HG03064 (cell line): ENCODE measurements at regions not wholly inside any gene's neighbourhood (a gene's known extent, or its start where the extent isn't known, plus 50 kb on each side); places are given as distances from the start of the nearest gene placed in this dataset.

ENCODE experiments used
- ATAC-seq: cut with Tn5 transposase; IDR thresholded peaks from one replicate; pipeline ENCODE4 v1.9.1; 2021; ENCODE audit warnings: low read depth; ENCODE audit not compliant: unreplicated experiment

DNA sequence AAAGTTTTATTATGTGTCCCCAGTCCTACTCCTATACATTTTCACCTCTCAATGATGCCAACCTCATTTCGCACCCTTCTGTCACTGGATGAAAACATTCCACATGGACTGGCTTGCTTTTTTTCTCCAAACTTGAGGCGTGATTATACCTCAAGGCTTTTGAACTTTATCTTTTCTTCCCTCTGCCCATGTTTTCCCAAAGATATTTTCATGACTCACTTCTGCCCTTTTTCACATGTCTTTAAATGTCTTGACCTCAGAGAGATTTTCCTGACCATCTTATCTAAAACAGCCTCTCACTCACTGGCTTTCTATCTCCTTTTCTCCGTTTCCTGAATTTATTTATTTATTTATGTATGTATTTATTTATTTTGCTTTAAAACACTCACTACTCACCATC is 659.0 kb downstream of the PTPRC start:
- no peak for ATAC-seq

DNA sequence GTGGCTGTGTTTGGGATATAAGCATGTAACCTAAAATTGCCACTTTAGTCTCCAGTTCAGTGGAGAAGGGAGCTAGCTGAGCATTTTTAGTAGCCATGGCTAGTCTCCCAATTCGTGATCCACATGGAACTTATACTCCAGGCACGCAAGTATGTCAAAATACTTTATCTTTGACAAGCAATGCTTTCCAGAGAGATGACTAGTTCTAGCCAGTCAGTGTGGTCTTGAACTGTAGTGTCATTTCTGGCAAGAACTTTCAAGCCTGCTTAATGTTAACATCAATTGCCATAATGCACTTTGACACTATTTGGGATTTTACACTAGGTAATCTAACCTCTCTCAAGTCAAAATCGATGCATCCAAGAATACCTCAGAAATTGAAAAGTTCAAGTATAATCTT is 660.0 kb downstream of the PTPRC start:
- no peak for ATAC-seq

GRCh38 chr1:199301472-199302217 is 662.8 kb downstream of the PTPRC start:
- no peak for ATAC-seq

- ATAC-seq = no peak
These were observed 663.7 kb downstream of the PTPRC start for GRCh38 chr1:199302554-199302953.

GRCh38 chr1:199303035-199303434 is 664.2 kb downstream of the PTPRC start:
- ATAC-seq = no peak

DNA sequence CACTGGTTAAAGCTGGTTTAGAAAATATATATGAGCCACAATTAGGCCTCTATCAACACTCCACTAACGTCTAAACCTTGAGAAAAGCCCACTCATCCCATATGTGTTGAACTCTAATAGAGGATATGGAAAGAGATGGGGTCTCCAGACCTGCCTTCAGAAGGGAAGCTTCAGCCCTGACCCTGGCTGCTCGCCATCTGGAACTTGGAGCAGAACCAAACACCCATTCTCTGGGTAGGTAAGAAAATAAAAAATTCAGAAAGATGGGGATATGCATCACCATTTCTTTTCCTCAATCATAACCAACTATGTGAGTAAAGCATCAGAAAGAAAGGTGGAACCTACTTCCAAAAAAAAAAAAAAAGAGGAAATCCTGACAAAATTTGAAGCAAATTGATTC is 666.2 kb downstream of the PTPRC start:
- no peak for ATAC-seq

- ATAC-seq = no peak
These were observed 668.8 kb downstream of the PTPRC start for GRCh38 chr1:199307496-199308264.

- no peak for ATAC-seq
These were observed 669.6 kb downstream of the PTPRC start for GRCh38 chr1:199308349-199308846.

- ATAC-seq = no peak
These were observed 671.9 kb downstream of the PTPRC start for GRCh38 chr1:199310708-199311107.

GRCh38 chr1:199311478-199312262 is 672.8 kb downstream of the PTPRC start:
- ATAC-seq = no peak

DNA sequence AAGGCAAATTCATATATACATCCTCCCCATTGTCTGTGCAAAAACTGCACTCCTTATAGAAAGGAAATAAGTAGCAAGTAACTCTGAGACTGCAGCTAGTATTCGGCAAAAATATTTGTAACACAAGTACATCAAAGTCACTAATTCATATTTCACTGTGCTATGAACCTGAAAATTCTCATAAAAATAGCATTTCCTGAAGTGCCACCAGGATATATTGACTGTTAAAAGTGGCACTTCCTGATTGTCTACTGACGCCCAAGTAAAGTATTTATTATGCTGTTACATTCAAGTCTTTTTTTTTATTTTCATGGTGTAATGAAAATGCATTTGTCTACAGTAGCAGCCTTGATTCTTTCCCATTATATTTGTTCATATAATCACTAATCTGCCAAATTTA is 673.8 kb downstream of the PTPRC start:
- no peak for ATAC-seq

DNA sequence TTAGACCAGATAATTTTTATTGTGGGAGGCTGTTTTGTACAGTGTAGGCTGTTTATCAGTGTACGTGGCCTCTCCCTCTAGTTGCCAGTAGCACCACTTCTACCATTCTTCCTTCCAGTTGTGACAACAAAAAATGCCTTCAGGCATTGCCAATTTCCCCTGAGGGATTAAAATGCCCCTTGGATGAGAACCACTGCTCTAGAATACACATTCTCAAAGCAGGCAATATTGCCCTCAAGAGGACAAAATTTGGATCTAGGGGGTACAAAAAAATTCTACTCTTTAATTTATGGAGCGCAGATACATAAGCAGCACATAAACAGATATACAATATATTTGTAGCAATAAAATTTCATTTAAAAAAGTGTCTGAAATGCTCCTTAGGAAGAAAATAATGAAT is 674.6 kb downstream of the PTPRC start:
- no peak for ATAC-seq

DNA sequence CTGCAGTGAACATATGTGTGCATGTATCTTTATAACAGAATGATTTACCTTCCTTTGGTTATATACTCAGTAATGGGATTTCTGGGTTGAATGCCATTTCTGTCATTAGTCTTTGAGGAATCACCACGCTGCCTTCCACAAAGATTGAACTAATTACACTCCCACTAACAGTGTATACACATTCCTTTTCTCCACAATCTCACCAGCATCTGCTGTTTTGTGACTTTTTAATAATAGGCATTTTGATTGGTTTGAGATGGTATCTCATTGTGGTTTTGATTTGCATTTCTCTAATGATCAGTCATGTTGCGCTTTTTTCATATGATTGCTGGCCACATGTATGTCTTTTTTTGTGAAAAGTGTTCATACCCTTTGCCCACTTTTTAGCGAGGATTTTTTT is 680.5 kb downstream of the PTPRC start:
- no peak for ATAC-seq

DNA sequence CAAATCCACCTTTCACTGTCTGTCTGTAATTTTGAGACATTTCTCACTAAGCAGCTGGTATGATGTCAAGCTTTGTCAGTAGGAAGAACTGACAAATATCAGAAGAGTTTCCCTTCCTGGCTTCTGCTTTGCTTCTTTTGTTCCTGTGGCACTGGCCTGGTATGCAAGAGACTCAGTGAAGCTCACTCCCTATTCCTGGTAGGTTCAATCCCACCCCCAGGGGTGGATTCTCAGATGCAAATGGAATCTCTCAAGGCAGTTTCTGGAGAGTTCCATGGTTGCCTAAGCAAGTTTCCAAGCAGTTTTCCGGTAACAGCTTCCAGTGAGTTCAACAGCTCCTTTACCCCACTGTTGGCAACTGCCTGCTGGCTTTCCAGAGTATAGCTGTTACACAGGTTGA is 683.4 kb downstream of the PTPRC start:
- ATAC-seq = no peak

DNA sequence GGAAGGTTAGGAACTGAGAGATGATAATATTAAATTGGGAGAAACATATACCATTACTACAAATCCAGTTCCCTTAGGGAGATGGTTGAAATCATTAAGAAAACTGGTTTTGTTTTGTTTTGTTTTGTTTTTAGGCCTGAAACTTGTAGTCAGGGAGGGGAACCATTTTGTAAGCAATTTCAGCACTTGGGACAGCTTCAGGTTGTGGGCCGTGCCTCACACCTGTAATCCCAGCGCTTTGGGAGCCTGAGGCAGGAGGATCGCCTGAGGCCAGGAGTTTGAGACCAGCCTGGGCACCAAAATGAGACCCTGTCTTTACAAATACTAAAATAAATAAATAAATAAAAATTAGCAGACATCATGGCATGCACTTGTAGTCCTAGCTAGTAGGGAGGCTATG is 694.3 kb upstream of the NR5A2 start:
- no peak for ATAC-seq

- ATAC-seq = no peak
These were observed 692.0 kb upstream of the NR5A2 start for GRCh38 chr1:199335496-199335895.

DNA sequence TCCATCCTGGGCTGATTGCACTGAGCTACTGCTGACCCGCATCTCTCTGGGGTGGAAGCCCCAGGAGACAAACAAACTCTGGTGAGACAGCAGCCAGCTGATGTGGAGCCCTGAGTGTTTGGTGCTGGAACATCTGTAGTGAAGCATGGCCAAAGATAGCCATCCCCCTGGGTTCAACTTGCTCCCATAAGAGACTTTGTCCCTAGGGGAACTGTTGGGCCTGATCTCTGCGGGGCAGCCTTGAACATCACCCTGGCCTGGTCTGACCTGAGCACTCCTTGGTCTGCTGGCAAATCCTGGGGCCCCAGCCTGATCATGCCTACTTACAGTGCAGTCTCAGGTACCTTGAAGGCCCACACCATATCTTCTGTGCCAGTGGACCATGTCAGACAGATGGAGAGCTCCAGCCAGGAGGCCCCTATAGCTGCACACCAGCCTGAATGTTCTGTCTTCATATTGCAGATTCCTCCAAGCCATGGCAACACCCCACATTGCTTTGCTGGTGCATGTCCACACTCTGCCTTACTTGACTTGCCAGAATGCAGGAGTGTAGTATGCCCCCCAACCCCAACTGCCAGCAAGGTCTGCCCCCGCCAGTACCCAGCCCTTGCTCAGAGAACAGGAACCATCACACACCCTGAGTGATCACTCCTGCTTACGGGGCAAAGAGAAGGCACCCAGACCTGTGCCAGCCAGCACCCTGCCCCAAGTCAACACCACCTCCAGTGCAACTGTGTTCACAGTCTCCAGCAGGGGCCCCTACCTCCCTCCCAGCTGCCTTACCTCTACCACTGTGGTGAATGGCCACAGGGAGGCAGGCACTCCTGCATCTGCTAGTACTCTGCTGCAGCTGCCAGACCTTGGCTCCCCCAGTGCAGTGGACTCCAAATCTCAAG is 690.5 kb upstream of the NR5A2 start:
- ATAC-seq = no peak

DNA sequence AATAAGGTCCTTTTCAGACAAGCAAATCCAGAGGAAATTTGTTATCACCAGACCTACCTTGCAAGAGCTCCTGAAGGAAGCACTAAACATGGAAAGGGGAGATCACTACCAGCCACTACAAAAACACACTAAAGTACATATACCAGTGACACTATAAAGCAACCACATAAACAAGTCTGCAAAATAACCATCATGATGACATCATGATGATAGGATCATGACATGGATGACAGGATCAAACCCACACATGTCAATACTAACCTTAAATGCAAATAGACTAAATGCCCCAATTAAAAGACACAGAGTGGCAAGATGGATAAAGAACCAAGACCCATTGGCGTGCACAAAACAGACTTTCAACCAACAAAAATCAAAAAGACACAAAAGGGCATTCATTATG is 688.8 kb upstream of the NR5A2 start:
- ATAC-seq = no peak

DNA sequence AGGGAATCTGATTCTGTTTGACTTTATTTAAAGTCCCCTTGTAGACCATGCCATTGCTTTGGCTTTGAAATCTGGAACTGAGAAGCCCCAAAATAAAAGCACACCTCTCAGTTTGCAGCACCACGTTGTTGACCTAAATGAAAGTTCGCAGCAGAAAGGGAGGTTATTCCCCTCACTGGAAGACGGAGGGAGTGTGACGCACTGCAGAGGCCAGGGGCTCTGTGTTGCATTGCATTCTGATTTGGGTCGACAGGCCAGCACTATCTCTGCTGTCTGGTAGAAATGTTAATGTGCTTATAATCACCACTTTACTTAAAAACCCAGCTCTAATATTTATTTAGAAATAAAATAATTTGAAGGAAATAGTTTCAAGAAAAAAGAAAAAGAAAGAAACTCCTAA is 675.2 kb upstream of the NR5A2 start:
- ATAC-seq = no peak

GRCh38 chr1:199353906-199354305 is 673.6 kb upstream of the NR5A2 start:
- no peak for ATAC-seq
